GM13977 (cell line): ENCODE measurements at regions not wholly inside any gene's neighbourhood (a gene's known extent, or its start where the extent isn't known, plus 50 kb on each side); places are given as distances from the start of the nearest gene placed in this dataset.

Experiments
- DNase-seq: peaks from one replicate; pipeline ENCODE4 v3.0.0; 2012; ENCODE audit warnings: low spot score
- CTCF ChIP-seq: IDR thresholded peaks from 2 replicates; pipeline ENCODE4 v1.5.1; 2012; ENCODE audit warnings: mild to moderate bottlenecking, control low read depth; ENCODE audit not compliant: insufficient read depth; ENCODE audit errors: extremely low read depth, missing control alignments
- in situ Hi-C: fragments of 300-500 bp; cut with MboI; formaldehyde crosslinking; loops from one replicate; pipeline ENCODE4 v1.12.0; 2022; ENCODE audit warnings: low sequenced_read_pairs, low pct_unique_long_range_greater_than_20kb, mixed read lengths, inconsistent platforms; ENCODE audit not compliant: unreplicated experiment

- DNase-seq, result no peak
- in situ Hi-C loops, result no loop called here
- TF ChIP-seq CTCF, result no peak
Measured at GRCh38 chr4:30443289-30443688, 276.9 kb upstream of the PCDH7 start.

GRCh38 chr4:30450474-30450873, 269.7 kb upstream of the PCDH7 start:
- no peak for DNase-seq
- TF ChIP-seq CTCF, result no peak
- in situ Hi-C loops, result no loop called here

GRCh38 chr4:30454504-30454903, 265.7 kb upstream of the PCDH7 start:
- in situ Hi-C loops, result no loop called here
- no peak for DNase-seq
- TF ChIP-seq CTCF, result no peak

GRCh38 chr4:30456716-30457115, 263.5 kb upstream of the PCDH7 start:
- DNase-seq, result no peak
- no peak for TF ChIP-seq CTCF
- in situ Hi-C loops, result no loop called here

GRCh38 chr4:30460818-30461217, 259.4 kb upstream of the PCDH7 start:
- no peak for TF ChIP-seq CTCF
- no peak for DNase-seq
- in situ Hi-C loops, result no loop called here

GRCh38 chr4:30461218-30461617, 259.0 kb upstream of the PCDH7 start:
- no peak for DNase-seq
- in situ Hi-C loops, result no loop called here
- TF ChIP-seq CTCF, result peak; percentile 10
